SH-SY5Y (cell line): ENCODE measurements at regions not wholly inside any gene's neighbourhood (a gene's known extent, or its start where the extent isn't known, plus 50 kb on each side); places are given as distances from the start of the nearest gene placed in this dataset.

ENCODE experiments used
- GATA2 ChIP-seq: IDR thresholded peaks from 2 replicates; pipeline ENCODE4 v1.6.1; 2011; ENCODE audit warnings: mild to moderate bottlenecking, low read depth, low read length
- GATA3 ChIP-seq: IDR thresholded peaks from 2 replicates; pipeline ENCODE4 v1.6.1; 2011; ENCODE audit warnings: low read depth, mild to moderate bottlenecking, low read length, moderate library complexity

- TF ChIP-seq GATA3: no peak
- TF ChIP-seq GATA2: no peak
Observed at GRCh38 chr16:54431041-54431996, 144.7 kb upstream of the IRX3 start.
